Liver (tissue), 8 donors: ENCODE measurements at regions not wholly inside any gene's neighbourhood (a gene's known extent, or its start where the extent isn't known, plus 50 kb on each side); places are given as distances from the start of the nearest gene placed in this dataset.

Experiments used
- DNase-seq: peaks from one replicate; pipeline ENCODE4 v3.0.0-alpha.2; 2017; ENCODE audit warnings: low spot score
- H3K27ac ChIP-seq, 2 donors: one replicate each; pipeline ENCODE4 v1.7.0; 2013; ENCODE audit warnings: inconsistent platforms in 2 of 2, low read length in 2 of 2, control low read depth in 1 of 2, low read depth in 1 of 2, mild to moderate bottlenecking in 1 of 2
- H3K27me3 ChIP-seq, 4 donors: one replicate each; pipeline versions ENCODE4 v1.6.1 to v1.7.0; 2013; ENCODE audit warnings: low read length in 3 of 4, inconsistent platforms in 1 of 4, mild to moderate bottlenecking in 1 of 4, moderate library complexity in 1 of 4; ENCODE audit not compliant: control insufficient read depth in 4 of 4, insufficient read depth in 4 of 4
- H3K36me3 ChIP-seq, 4 donors: one replicate each; pipeline versions ENCODE4 v1.6.1 to v1.7.0; 2013; ENCODE audit warnings: low read length in 3 of 4, mild to moderate bottlenecking in 3 of 4, low read depth in 1 of 4, moderate library complexity in 1 of 4; ENCODE audit not compliant: control insufficient read depth in 4 of 4, insufficient read depth in 3 of 4
- H3K4me1 ChIP-seq, 4 donors: one replicate each; pipeline versions ENCODE4 v1.6.1 to v1.7.0; 2013; ENCODE audit warnings: low read length in 3 of 4, mild to moderate bottlenecking in 3 of 4, moderate library complexity in 1 of 4; ENCODE audit not compliant: control insufficient read depth in 4 of 4, insufficient read depth in 4 of 4
- H3K4me3 ChIP-seq, 3 donors: one replicate each; pipeline versions ENCODE4 v1.6.1 to v1.7.0; 2013; ENCODE audit warnings: low read length in 3 of 3, control low read depth in 1 of 3, low read depth in 1 of 3, mild to moderate bottlenecking in 1 of 3
- H3K9ac ChIP-seq, 2 donors: one replicate each; pipeline ENCODE4 v1.7.0; 2013; ENCODE audit warnings: low read length in 2 of 2, mild to moderate bottlenecking in 2 of 2, moderate library complexity in 2 of 2, control low read depth in 1 of 2, low read depth in 1 of 2
- H3K9me3 ChIP-seq, 4 donors: one replicate each; pipeline versions ENCODE4 v1.6.1 to v1.7.0; 2013; ENCODE audit warnings: low read length in 3 of 4; ENCODE audit not compliant: control insufficient read depth in 4 of 4
- CTCF ChIP-seq: fragments of 150-350 bp; IDR thresholded peaks from 2 replicates; pipeline ENCODE4 v1.5.1; 2017; ENCODE audit warnings: improper control_type of control experiment, low read depth, low read length; ENCODE audit not compliant: missing input control
- EGR1 ChIP-seq, 2 donors: IDR thresholded peaks; 2 replicates each; pipeline ENCODE4 v1.6.1; 2016 to 2018; ENCODE audit warnings: antibody characterized with exemption in 2 of 2, low read depth in 2 of 2
- FOXA1 ChIP-seq: IDR thresholded peaks from 2 replicates; pipeline ENCODE4 v1.6.1; 2016; ENCODE audit warnings: antibody characterized with exemption
- FOXA2 ChIP-seq: IDR thresholded peaks from 2 replicates; pipeline ENCODE4 v1.6.1; 2016; ENCODE audit warnings: antibody characterized with exemption
- GABPA ChIP-seq, 2 donors: IDR thresholded peaks in 1 of 2; conservative IDR thresholded peaks in 1 of 2; 2 replicates each; pipeline ENCODE4 v1.6.1; 2016; ENCODE audit warnings: antibody characterized with exemption in 2 of 2, mild to moderate bottlenecking in 1 of 2, moderate library complexity in 1 of 2
- HNF4A ChIP-seq, 2 donors: conservative IDR thresholded peaks; 2 replicates each; pipeline ENCODE4 v1.6.1; 2016; ENCODE audit warnings: antibody characterized with exemption in 2 of 2, mild to moderate bottlenecking in 2 of 2
- HNF4G ChIP-seq: IDR thresholded peaks from 2 replicates; pipeline ENCODE4 v1.6.1; 2016; ENCODE audit warnings: antibody characterized with exemption
- JUND ChIP-seq, 2 donors: IDR thresholded peaks; 2 replicates each; pipeline ENCODE4 v1.6.1; 2016; ENCODE audit warnings: antibody characterized with exemption in 2 of 2
- NR2F2 ChIP-seq: IDR thresholded peaks from 2 replicates; pipeline ENCODE4 v1.6.1; 2016; ENCODE audit warnings: antibody characterized with exemption
- RAD21 ChIP-seq, 2 donors: IDR thresholded peaks; 2 replicates each; pipeline ENCODE4 v1.6.1; 2016; ENCODE audit warnings: antibody characterized with exemption in 2 of 2, mild to moderate bottlenecking in 2 of 2
- RXRA ChIP-seq, 2 donors: IDR thresholded peaks; 2 replicates each; pipeline ENCODE4 v1.6.1; 2017 to 2018; ENCODE audit warnings: antibody characterized with exemption in 2 of 2, mild to moderate bottlenecking in 1 of 2
- SP1 ChIP-seq: IDR thresholded peaks from 2 replicates; pipeline ENCODE4 v1.6.1; 2018; ENCODE audit warnings: antibody characterized with exemption, mild to moderate bottlenecking
- YY1 ChIP-seq: IDR thresholded peaks from 2 replicates; pipeline ENCODE4 v1.6.1; 2016; ENCODE audit warnings: antibody characterized with exemption, mild to moderate bottlenecking
- WGBS: extraction: QIAGEN DNeasy Blood & Tissue Kit; methylation state at CpG from one replicate; pipeline ENCODE4 v1.1.7; 2013; 5-methylcytosine and 5-hydroxymethylcytosine counted together
- TF ChIP-seq, protein P1 (sequence below): IDR thresholded peaks from 2 replicates; pipeline ENCODE4 v1.6.1; 2016; ENCODE audit warnings: antibody characterized with exemption
- TF ChIP-seq, protein P2 (sequence below): IDR thresholded peaks from 2 replicates; pipeline ENCODE4 v1.6.1; 2016; ENCODE audit warnings: antibody characterized with exemption
- TF ChIP-seq, protein P3 (sequence below): IDR thresholded peaks from 2 replicates; pipeline ENCODE4 v1.6.1; 2016; ENCODE audit warnings: antibody characterized with exemption
- TF ChIP-seq, protein P4 (sequence below): IDR thresholded peaks from 2 replicates; pipeline ENCODE4 v1.6.1; 2016; ENCODE audit warnings: antibody characterized with exemption, mild to moderate bottlenecking
- donor health status: healthy.
- donor health status: healthy.
- donor health status: healthy.
- donor health status: healthy.
- donor health status: healthy.

GRCh38 chr14:51787352-51787751 lies 73.1 kb upstream of the GNG2 start:
- 81% methylated on average over 4 of the region's 4 CpGs for WGBS
- TF ChIP-seq FOXA2 (no peak), JUND (IDR thresholded peaks at IDR 0.05) (no peak), HNF4A (conservative IDR thresholded peaks at IDR 0.05) (no peak), HNF4G (no peak), YY1 (no peak), NR2F2 (no peak), EGR1 (IDR thresholded peaks at IDR 0.05; ENCODE audit: low read depth in 2 of 2) (no peak)
- TF ChIP-seq, protein P1, sequence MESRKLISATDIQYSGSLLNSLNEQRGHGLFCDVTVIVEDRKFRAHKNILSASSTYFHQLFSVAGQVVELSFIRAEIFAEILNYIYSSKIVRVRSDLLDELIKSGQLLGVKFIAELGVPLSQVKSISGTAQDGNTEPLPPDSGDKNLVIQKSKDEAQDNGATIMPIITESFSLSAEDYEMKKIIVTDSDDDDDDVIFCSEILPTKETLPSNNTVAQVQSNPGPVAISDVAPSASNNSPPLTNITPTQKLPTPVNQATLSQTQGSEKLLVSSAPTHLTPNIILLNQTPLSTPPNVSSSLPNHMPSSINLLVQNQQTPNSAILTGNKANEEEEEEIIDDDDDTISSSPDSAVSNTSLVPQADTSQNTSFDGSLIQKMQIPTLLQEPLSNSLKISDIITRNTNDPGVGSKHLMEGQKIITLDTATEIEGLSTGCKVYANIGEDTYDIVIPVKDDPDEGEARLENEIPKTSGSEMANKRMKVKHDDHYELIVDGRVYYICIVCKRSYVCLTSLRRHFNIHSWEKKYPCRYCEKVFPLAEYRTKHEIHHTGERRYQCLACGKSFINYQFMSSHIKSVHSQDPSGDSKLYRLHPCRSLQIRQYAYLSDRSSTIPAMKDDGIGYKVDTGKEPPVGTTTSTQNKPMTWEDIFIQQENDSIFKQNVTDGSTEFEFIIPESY, result no peak
- TF ChIP-seq, protein P2, sequence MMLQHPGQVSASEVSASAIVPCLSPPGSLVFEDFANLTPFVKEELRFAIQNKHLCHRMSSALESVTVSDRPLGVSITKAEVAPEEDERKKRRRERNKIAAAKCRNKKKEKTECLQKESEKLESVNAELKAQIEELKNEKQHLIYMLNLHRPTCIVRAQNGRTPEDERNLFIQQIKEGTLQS, result no peak
- no peak for DNase-seq
- Histone ChIP-seq H3K4me1 (no peaks in the 10 kb centered on the region), H3K36me3 (no peaks in the 10 kb centered on the region), H3K4me3 (no peak overlapping the region), H3K27me3 (peaks cover 0 to 6% (median 0%) of the 10 kb centered on the region in 4 donors), H3K27ac (no peak overlapping the region), H3K9ac (no peak overlapping the region), H3K9me3 (peaks cover 0 to 3% (median 0%) of the 10 kb centered on the region in 4 donors)

DNA sequence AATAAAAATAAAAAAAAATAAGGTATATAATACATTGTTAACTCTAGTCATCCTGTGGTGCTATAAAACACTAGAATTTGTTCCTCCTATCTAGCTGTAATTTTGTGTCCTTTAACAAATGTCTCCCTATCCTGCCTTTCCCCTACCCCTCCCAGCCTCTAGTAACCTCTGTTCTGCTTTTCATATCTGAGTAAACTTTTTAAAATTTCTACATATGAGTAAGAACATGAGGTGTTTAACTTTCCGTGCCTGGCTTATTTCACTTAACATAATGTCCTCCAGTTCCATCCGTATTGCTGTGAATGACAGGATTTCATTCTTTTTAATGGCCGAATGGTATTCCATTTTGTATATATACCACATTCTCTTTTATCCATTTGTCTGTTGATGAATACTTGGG lies 71.3 kb upstream of the GNG2 start:
- 73% methylated on average over 3 of the region's 3 CpGs for WGBS
- TF ChIP-seq HNF4G (no peak), EGR1 (IDR thresholded peaks at IDR 0.05; ENCODE audit: low read depth in 2 of 2) (no peak)
- TF ChIP-seq, protein P2, result no peak
- TF ChIP-seq, protein P3, sequence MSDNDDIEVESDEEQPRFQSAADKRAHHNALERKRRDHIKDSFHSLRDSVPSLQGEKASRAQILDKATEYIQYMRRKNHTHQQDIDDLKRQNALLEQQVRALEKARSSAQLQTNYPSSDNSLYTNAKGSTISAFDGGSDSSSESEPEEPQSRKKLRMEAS, result no peak
- DNase-seq, result no peak
- Histone ChIP-seq H3K4me1 (no peaks in the 10 kb centered on the region), H3K4me3 (no peak overlapping the region), H3K9ac (no peak overlapping the region), H3K9me3 (peaks cover 0 to 3% (median 0%) of the 10 kb centered on the region in 4 donors), H3K27me3 (peaks cover 0 to 6% (median 0%) of the 10 kb centered on the region in 4 donors), H3K27ac (no peak overlapping the region), H3K36me3 (no peaks in the 10 kb centered on the region)

- Histone ChIP-seq H3K27me3 (peaks cover 0 to 6% (median 0%) of the 10 kb centered on the region in 4 donors), H3K9ac (no peak overlapping the region), H3K4me3 (no peak overlapping the region), H3K4me1 (no peaks in the 10 kb centered on the region), H3K27ac (no peak overlapping the region), H3K9me3 (peaks cover 0 to 3% (median 0%) of the 10 kb centered on the region in 4 donors), H3K36me3 (no peaks in the 10 kb centered on the region)
- no peak for DNase-seq
- no peak for TF ChIP-seq FOXA2
- TF ChIP-seq, protein P1, result no peak
- TF ChIP-seq GABPA (IDR thresholded peaks at IDR 0.05 in 1 of 2, conservative IDR thresholded peaks at IDR 0.05 in 1 of 2), result no peak
- no peak for TF ChIP-seq SP1
- no peak for TF ChIP-seq RAD21 (IDR thresholded peaks at IDR 0.05)
- no peak for TF ChIP-seq FOXA1
- TF ChIP-seq, protein P3, result no peak
- TF ChIP-seq, protein P4, sequence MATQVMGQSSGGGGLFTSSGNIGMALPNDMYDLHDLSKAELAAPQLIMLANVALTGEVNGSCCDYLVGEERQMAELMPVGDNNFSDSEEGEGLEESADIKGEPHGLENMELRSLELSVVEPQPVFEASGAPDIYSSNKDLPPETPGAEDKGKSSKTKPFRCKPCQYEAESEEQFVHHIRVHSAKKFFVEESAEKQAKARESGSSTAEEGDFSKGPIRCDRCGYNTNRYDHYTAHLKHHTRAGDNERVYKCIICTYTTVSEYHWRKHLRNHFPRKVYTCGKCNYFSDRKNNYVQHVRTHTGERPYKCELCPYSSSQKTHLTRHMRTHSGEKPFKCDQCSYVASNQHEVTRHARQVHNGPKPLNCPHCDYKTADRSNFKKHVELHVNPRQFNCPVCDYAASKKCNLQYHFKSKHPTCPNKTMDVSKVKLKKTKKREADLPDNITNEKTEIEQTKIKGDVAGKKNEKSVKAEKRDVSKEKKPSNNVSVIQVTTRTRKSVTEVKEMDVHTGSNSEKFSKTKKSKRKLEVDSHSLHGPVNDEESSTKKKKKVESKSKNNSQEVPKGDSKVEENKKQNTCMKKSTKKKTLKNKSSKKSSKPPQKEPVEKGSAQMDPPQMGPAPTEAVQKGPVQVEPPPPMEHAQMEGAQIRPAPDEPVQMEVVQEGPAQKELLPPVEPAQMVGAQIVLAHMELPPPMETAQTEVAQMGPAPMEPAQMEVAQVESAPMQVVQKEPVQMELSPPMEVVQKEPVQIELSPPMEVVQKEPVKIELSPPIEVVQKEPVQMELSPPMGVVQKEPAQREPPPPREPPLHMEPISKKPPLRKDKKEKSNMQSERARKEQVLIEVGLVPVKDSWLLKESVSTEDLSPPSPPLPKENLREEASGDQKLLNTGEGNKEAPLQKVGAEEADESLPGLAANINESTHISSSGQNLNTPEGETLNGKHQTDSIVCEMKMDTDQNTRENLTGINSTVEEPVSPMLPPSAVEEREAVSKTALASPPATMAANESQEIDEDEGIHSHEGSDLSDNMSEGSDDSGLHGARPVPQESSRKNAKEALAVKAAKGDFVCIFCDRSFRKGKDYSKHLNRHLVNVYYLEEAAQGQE, result no peak
- TF ChIP-seq HNF4G, result no peak
- no peak for TF ChIP-seq EGR1 (IDR thresholded peaks at IDR 0.05; ENCODE audit: low read depth in 2 of 2)
- TF ChIP-seq JUND (IDR thresholded peaks at IDR 0.05), result no peak
- TF ChIP-seq YY1, result no peak
- TF ChIP-seq RXRA (IDR thresholded peaks at IDR 0.05), result no peak
- TF ChIP-seq HNF4A (conservative IDR thresholded peaks at IDR 0.05), result no peak
- TF ChIP-seq CTCF, result no peak
These were observed 70.8 kb upstream of the GNG2 start for GRCh38 chr14:51789596-51789995.
